T-helper 1 cell treated with Interleukin-12 subunit alpha and Interleukin-12 subunit beta and Interleukin-4 antibody, amounts not matched to agents 30 ng/mL and 1 ng/mL, for 36 hours (primary cell): ENCODE measurements at regions not wholly inside any gene's neighbourhood (a gene's known extent, or its start where the extent isn't known, plus 50 kb on each side); places are given as distances from the start of the nearest gene placed in this dataset.
"Not testable (repeated sequence)": the region's sequence is repeated elsewhere in the genome, so short reads cannot be mapped to it uniquely, and the experiment has no call there.

Experiments used
- intact Hi-C: fragments of 100-400 bp; cut with micrococcal nuclease; formaldehyde crosslinking; loops from one replicate; pipeline ENCODE4 v1.15.1; 2024

- intact Hi-C loops: not testable (repeated sequence)
These were observed 137.7 kb upstream of the NEBL start for GRCh38 chr10:21034770-21035169.

- intact Hi-C loops: no loop called here
These were observed 137.1 kb upstream of the NEBL start for GRCh38 chr10:21034241-21034640.

- intact Hi-C loops: no loop called here
These were observed 135.6 kb upstream of the NEBL start for GRCh38 chr10:21032587-21033319.

GRCh38 chr10:21031232-21031795 is 134.2 kb upstream of the NEBL start:
- intact Hi-C loops: no loop called here

- intact Hi-C loops: no loop called here
These were observed 133.0 kb upstream of the NEBL start for GRCh38 chr10:21030091-21030490.

- intact Hi-C loops: no loop called here
These were observed 125.7 kb upstream of the NEBL start for GRCh38 chr10:21022821-21023220.

- intact Hi-C loops: no loop called here
These were observed 124.9 kb upstream of the NEBL start for GRCh38 chr10:21021843-21022594.

GRCh38 chr10:21021231-21021630 is 124.1 kb upstream of the NEBL start:
- intact Hi-C loops: no loop called here

- intact Hi-C loops: no loop called here
These were observed 123.4 kb upstream of the NEBL start for GRCh38 chr10:21020545-21020944.

GRCh38 chr10:21019436-21019835 is 122.3 kb upstream of the NEBL start:
- intact Hi-C loops: no loop called here

- intact Hi-C loops: no loop called here
These were observed 118.7 kb upstream of the NEBL start for GRCh38 chr10:21015851-21016250.

- intact Hi-C loops: no loop called here
These were observed 117.0 kb upstream of the NEBL start for GRCh38 chr10:21014141-21014540.

- intact Hi-C loops: no loop called here
These were observed 114.4 kb upstream of the NEBL start for GRCh38 chr10:21011433-21012018.

GRCh38 chr10:21010615-21011014 is 113.5 kb upstream of the NEBL start:
- intact Hi-C loops: no loop called here

GRCh38 chr10:21003240-21003822 is 106.2 kb upstream of the NEBL start:
- intact Hi-C loops: no loop called here

- intact Hi-C loops: no loop called here
These were observed 105.2 kb upstream of the NEBL start for GRCh38 chr10:21002091-21002878.

GRCh38 chr10:20999699-21000098 is 102.6 kb upstream of the NEBL start:
- intact Hi-C loops: no loop called here

GRCh38 chr10:20998036-20998435 is 100.9 kb upstream of the NEBL start:
- intact Hi-C loops: no loop called here

- intact Hi-C loops: no loop called here
These were observed 98.2 kb upstream of the NEBL start for GRCh38 chr10:20995123-20995987.
